Heart left ventricle (tissue), 16 donors: ENCODE measurements at regions not wholly inside any gene's neighbourhood (a gene's known extent, or its start where the extent isn't known, plus 50 kb on each side); places are given as distances from the start of the nearest gene placed in this dataset.

ENCODE experiments used
- ATAC-seq, 4 donors: fragments of 200-7000 bp; cut with Tn5 transposase; one replicate each; pipeline ENCODE4 v1.9.1; 2020 to 2022; ENCODE audit warnings: moderate library complexity in 4 of 4, mild to moderate bottlenecking in 3 of 4, moderate number of reproducible peaks in 1 of 4
- DNase-seq, 5 donors: peaks; one replicate each; pipeline ENCODE4 v3.0.0-alpha.2; 2020
- H3K27ac ChIP-seq, 12 donors: fragments of 200-600 bp; sonication (generic) in 4 of 12; one replicate each; pipeline versions ENCODE4 v1.5.0 to v1.8.0; 2016 to 2022; ENCODE audit warnings: mild to moderate bottlenecking in 2 of 12
- H3K27me3 ChIP-seq, 9 donors: fragments of 200-600 bp; sonication (generic) in 2 of 9; one replicate each; pipeline versions ENCODE4 v1.5.1 to v1.8.0; 2016 to 2022; ENCODE audit warnings: mild to moderate bottlenecking in 3 of 9
- H3K36me3 ChIP-seq, 9 donors: fragments of 200-600 bp; sonication (generic) in 2 of 9; one replicate each; pipeline versions ENCODE4 v1.5.0 to v1.8.0; 2018 to 2022; ENCODE audit warnings: mild to moderate bottlenecking in 2 of 9
- H3K4me1 ChIP-seq, 12 donors: fragments of 200-600 bp; sonication (generic) in 4 of 12; one replicate each; pipeline versions ENCODE4 v1.5.0 to v1.8.0; 2016 to 2022; ENCODE audit warnings: mild to moderate bottlenecking in 3 of 12
- H3K4me3 ChIP-seq, 12 donors: fragments of 200-600 bp; sonication (generic) in 4 of 12; one replicate each; pipeline versions ENCODE4 v1.5.0 to v1.8.0; 2017 to 2022; ENCODE audit warnings: mild to moderate bottlenecking in 9 of 12, moderate library complexity in 4 of 12
- H3K9me3 ChIP-seq, 12 donors: fragments of 200-600 bp; sonication (generic) in 4 of 12; one replicate each; pipeline versions ENCODE4 v1.5.0 to v1.8.0; 2016 to 2022; ENCODE audit warnings: mild to moderate bottlenecking in 1 of 12
- CTCF ChIP-seq, 12 donors: fragments of 200-600 bp; sonication (generic) in 4 of 12; IDR thresholded peaks; one replicate each; pipeline versions ENCODE4 v1.5.0 to v1.8.0; 2018 to 2022; ENCODE audit warnings: antibody characterized with exemption in 12 of 12, mild to moderate bottlenecking in 5 of 12
- POLR2A ChIP-seq, 2 donors: fragments of 450-650 bp; IDR thresholded peaks; one replicate each; pipeline ENCODE4 v1.6.1; 2017; ENCODE audit warnings: antibody characterized with exemption in 2 of 2, mild to moderate bottlenecking in 2 of 2, moderate library complexity in 2 of 2
- WGBS, 4 donors: extraction: QIAGEN DNeasy Blood & Tissue Kit in 2 of 4; methylation state at CpG; one replicate each; pipeline versions ENCODE4 v1.1.5 to v1.1.7; 2013 to 2018; 5-methylcytosine and 5-hydroxymethylcytosine counted together
- intact Hi-C, 10 donors: fragments of 100-400 bp; cut with DNase I; formaldehyde crosslinking; loops; one replicate each; pipeline versions ENCODE4 v1.11.1 to v1.14.2; 2022
- donor health status: ischemic (EF 13 %, LVEDD 7.1; RV severe dilation, severe dysfunction).
- donor health status: healthy with polysubstance abuse.
- donor health status: DM: no; HTN: yes; CAD: no.
- donor health status: DM: no; HTN: no; CAD: no.
- donor health status: ischemic (EF 25% LVEDD 6.9; RV normal size, moderate dysfunction).
- donor health status: ischemic (EF 25% LVEDD 5.7; RV mildly dilated, moderate dysfunction).
- donor health status: healthy.
- donor health status: DM: yes; HTN: yes; CAD: no.
- donor health status: ischemic (EF 35%, LVEDD 5.7; RV mildly dilated, moderate dysfunction).
- donor health status: nonischemic (EF 11% LVEDD 7.7; RV severe dilation, severe dysfunction).
- donor health status: DM: yes; HTN: yes; CAD: no.
- donor health status: PGD.
- donor health status: ischemic (EF 29% LVEDD 5.4; RV normal size, mild dysfunction).
- donor health status: nonischemic (EF 23%, LVEDD 6.1; RV moderate dilation, normal function).

DNA sequence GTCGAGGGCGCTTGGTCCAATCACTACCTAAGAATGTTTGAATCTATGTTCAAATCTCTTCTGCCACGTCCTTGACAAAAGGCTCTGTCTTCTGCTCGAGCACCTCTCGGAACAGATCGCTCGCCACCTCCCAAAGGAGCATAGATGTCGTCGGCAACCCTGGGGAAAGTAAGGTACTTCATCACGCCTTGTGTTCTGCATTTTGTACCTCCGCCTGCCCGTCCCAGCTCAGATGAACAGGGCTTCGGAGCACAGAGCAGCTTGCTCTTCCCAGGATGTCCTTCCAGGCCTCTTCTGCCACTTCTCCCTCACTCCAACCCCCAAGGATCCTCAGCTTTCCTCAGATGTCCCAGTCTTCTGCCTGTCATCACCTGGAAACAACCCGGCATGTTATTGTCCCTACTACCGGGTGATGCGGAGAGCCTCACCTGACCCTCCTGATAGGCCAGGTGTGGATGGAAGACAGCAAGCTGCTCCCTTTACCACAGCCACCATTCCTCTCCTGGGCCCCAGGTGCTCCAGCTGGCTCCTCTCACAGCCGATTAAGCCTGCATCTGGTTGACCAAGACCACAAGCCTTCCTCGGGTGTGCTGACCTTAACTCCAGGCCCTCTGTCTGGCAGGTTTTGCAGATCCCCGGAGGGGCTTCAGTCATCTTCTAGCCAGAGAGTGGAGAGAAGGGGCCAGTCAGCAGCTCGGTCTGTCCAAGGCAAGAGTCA, 270.5 kb downstream of the FAM43A start:
- DNase-seq: no peak
- intact Hi-C loops: loop anchor here in 3 of 10 donors (2.0 to 10.0 kb wide), 3 partner anchors 271 to 274 kb away; partner anchors contain the start of gene FAM43A (in 1 of the 3)
- Histone ChIP-seq H3K27me3 (no peaks in the 10 kb centered on the region), H3K36me3 (no peaks in the 10 kb centered on the region), H3K9me3 (no peaks in the 10 kb centered on the region), H3K4me1 (peaks cover 0 to 27% (median 17%) of the 10 kb centered on the region in 12 donors), H3K27ac (no peak overlapping the region), H3K4me3 (no peak overlapping the region)
- no peak for ATAC-seq
- WGBS, 4 donors: 86 to 95% (median 92%) methylated on average over 20 of the region's 20 CpGs
- TF ChIP-seq CTCF (IDR thresholded peaks at IDR 0.05): no peak
- no peak for TF ChIP-seq POLR2A (IDR thresholded peaks at IDR 0.05)

GRCh38 chr3:194956697-194957396, 271.2 kb downstream of the FAM43A start:
- WGBS, 4 donors: 76 to 82% (median 79%) methylated on average over 16 to 17 of the region's 17 CpGs
- DNase-seq: peak in 3 of 5 donors; percentile 27 to 46 (median 38)

DNA sequence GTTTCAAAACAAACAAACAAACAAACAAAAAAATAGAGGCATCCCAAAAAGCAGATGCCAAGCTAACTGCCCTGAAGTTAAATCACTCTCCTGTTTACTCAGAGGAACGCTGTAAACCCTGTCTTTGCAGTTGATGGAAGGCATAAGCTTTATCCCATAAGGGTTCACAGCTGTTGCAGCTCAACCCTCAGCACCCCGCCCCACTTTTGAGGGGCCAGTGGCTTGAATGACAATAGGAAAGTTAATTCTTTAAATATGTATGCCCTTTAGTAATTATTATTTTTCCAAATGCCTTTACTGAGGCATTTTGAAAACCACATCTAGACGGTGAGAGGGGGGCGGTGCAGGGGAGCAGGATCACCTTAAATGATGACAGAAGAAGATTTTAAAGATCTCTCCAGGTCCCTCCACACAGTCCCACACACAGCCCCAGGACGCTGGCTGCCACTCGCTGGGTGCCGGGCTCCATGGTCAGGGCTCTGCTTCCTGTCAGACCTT, 272.1 kb downstream of the FAM43A start:
- 76 to 92% (median 84%) methylated on average over 7 of the region's 7 CpGs for WGBS, 4 donors
- intact Hi-C loops: loop anchor here in 2 of 10 donors (5.0 to 10.0 kb wide), 2 partner anchors 273 to 275 kb away; partner anchors contain the start of gene FAM43A (in 1 of the 2)

More at GRCh38 chr3:194956697-194957396, 271.2 kb downstream of the FAM43A start:
- peaks cover 0 to 25% (median 19%) of the 10 kb centered on the region in 12 donors for H3K4me1 ChIP-seq
- no peaks in the 10 kb centered on the region for H3K36me3 ChIP-seq
- no peaks in the 10 kb centered on the region for H3K9me3 ChIP-seq
- H3K27ac ChIP-seq: no peak overlapping the region
- intact Hi-C loops: loop anchor here in 2 of 10 donors (5.0 to 10.0 kb wide), 2 partner anchors 272 to 275 kb away; partner anchors contain the start of gene FAM43A (in 1 of the 2)
- TF ChIP-seq POLR2A (IDR thresholded peaks at IDR 0.05) (no peak), CTCF (IDR thresholded peaks at IDR 0.05) (no peak)
- peak; percentile 21 to 64 (median 44) for ATAC-seq
- H3K27me3 ChIP-seq: no peaks in the 10 kb centered on the region
- H3K4me3 ChIP-seq: no peak overlapping the region

More for the DNA sequence above, 272.1 kb downstream of the FAM43A start:
- Histone ChIP-seq H3K4me3 (no peak overlapping the region), H3K4me1 (peaks cover 0 to 25% (median 12%) of the 10 kb centered on the region in 12 donors), H3K27ac (no peak overlapping the region), H3K27me3 (no peaks in the 10 kb centered on the region), H3K36me3 (no peaks in the 10 kb centered on the region), H3K9me3 (no peaks in the 10 kb centered on the region)
- ATAC-seq (no peak), DNase-seq (no peak)
- no peak for TF ChIP-seq POLR2A (IDR thresholded peaks at IDR 0.05)
- TF ChIP-seq CTCF (IDR thresholded peaks at IDR 0.05): no peak
